SK-N-SH (cell line): ENCODE measurements at regions not wholly inside any gene's neighbourhood (a gene's known extent, or its start where the extent isn't known, plus 50 kb on each side); places are given as distances from the start of the nearest gene placed in this dataset.

Experiments
- CTCF ChIA-PET: fragments of 300-600, 350-600 bp; formaldehyde crosslinking; extraction: SDS; loops from one replicate; lab custom pipeline; 2021; lab: Yijun Ruan, JAX
- POLR2A ChIA-PET: fragments of 350-600 bp; sonication (Branson Sonifier 250); formaldehyde crosslinking; extraction: SDS; loops from one replicate; lab custom pipeline; 2020; ENCODE audit warnings: antibody characterized with exemption, inconsistent platforms; lab: Yijun Ruan, JAX
- DNase-seq: peaks from one replicate; pipeline ENCODE4 v3.0.0; 2012
- H2AFZ ChIP-seq: fragments of 200-600 bp; sonication (generic); 2 replicates; pipeline ENCODE4 v1.8.1; 2016; ENCODE audit warnings: antibody characterized with exemption, mild to moderate bottlenecking, low read depth
- H3F3A ChIP-seq: fragments of 200-600 bp; sonication (generic); replicated peaks from 2 replicates; pipeline ENCODE3; 2016; ENCODE audit warnings: antibody characterized with exemption, mild to moderate bottlenecking; ENCODE audit not compliant: insufficient read depth
- H3K27ac ChIP-seq, 2 experiments: fragments of 200-500 bp in 1 of 2; fragments of 200-600 bp in 1 of 2; sonication (Bioruptor generic) in 1 of 2; sonication (generic), shearing (Covaris generic) in 1 of 2; 2 replicates each; pipeline versions ENCODE4 v1.5.1 to v1.6.1; 2014 to 2016; ENCODE audit warnings: low read depth in 2 of 2, inconsistent platforms in 1 of 2, low read length in 1 of 2, mild to moderate bottlenecking in 1 of 2, mixed read lengths in 1 of 2
- H3K27me3 ChIP-seq: fragments of 200-600 bp; sonication (generic), shearing (Covaris generic); 2 replicates; pipeline ENCODE4 v1.6.1; 2016; ENCODE audit warnings: mixed run types; ENCODE audit not compliant: insufficient read depth
- H3K36me3 ChIP-seq, 2 experiments: fragments of 200-500 bp in 1 of 2; fragments of 200-600 bp in 1 of 2; sonication (Bioruptor generic) in 1 of 2; sonication (generic) in 1 of 2; replicated peaks in 1 of 2; 2 replicates each; pipeline versions ENCODE3 to v1.5.1; 2014 to 2016; ENCODE audit warnings: low read length in 1 of 2, mild to moderate bottlenecking in 1 of 2; ENCODE audit not compliant: insufficient read depth in 2 of 2, control insufficient read depth in 1 of 2
- H3K4me1 ChIP-seq, 2 experiments: fragments of 200-500 bp in 1 of 2; fragments of 200-600 bp in 1 of 2; sonication (Bioruptor generic) in 1 of 2; sonication (generic), shearing (Covaris generic) in 1 of 2; 2 replicates each; pipeline versions ENCODE4 v1.5.1 to v1.6.1; 2014 to 2016; ENCODE audit warnings: low read depth in 1 of 2, low read length in 1 of 2, mixed run types in 1 of 2; ENCODE audit not compliant: insufficient read depth in 2 of 2, control insufficient read depth in 1 of 2
- H3K4me2 ChIP-seq: fragments of 200-600 bp; sonication (generic), shearing (Covaris generic); 2 replicates; pipeline ENCODE4 v1.6.1; 2017; ENCODE audit warnings: mixed run types
- H3K4me3 ChIP-seq, 2 experiments: fragments of 200-500 bp in 1 of 2; fragments of 200-600 bp in 1 of 2; sonication (Bioruptor generic) in 1 of 2; sonication (generic), shearing (Covaris generic) in 1 of 2; 2 replicates each; pipeline versions ENCODE4 v1.5.1 to v1.8.1; 2014 to 2016; ENCODE audit warnings: low read depth in 2 of 2, inconsistent platforms in 1 of 2, low read length in 1 of 2, mild to moderate bottlenecking in 1 of 2, mixed read lengths in 1 of 2, moderate library complexity in 1 of 2
- H3K79me2 ChIP-seq: fragments of 200-600 bp; sonication (generic); 2 replicates; pipeline ENCODE4 v1.8.1; 2017; ENCODE audit warnings: mild to moderate bottlenecking; ENCODE audit not compliant: insufficient read depth
- H3K9ac ChIP-seq: fragments of 200-600 bp; sonication (generic); 2 replicates; pipeline ENCODE4 v1.6.1; 2017; ENCODE audit warnings: mixed run types
- H3K9me2 ChIP-seq: fragments of 200-600 bp; sonication (generic); 2 replicates; pipeline ENCODE4 v1.6.1; 2017; ENCODE audit warnings: mixed run types
- H3K9me3 ChIP-seq: fragments of 200-600 bp; sonication (generic); 2 replicates; pipeline ENCODE4 v1.6.1; 2017; ENCODE audit warnings: mixed run types, mild to moderate bottlenecking, moderate library complexity
- H4K20me1 ChIP-seq: fragments of 200-600 bp; sonication (generic); 2 replicates; pipeline ENCODE4 v1.6.1; 2017; ENCODE audit warnings: mild to moderate bottlenecking, mixed run types; ENCODE audit not compliant: insufficient read depth
- ELF1 ChIP-seq: IDR thresholded peaks from 2 replicates; pipeline ENCODE4 v1.4.0; 2012
- EZH2phosphoT487 ChIP-seq: fragments of 200-600 bp; sonication (generic); IDR thresholded peaks from 2 replicates; pipeline ENCODE4 v1.6.1; 2017; ENCODE audit warnings: low read depth, mixed run types, mild to moderate bottlenecking, antibody characterized with exemption, moderate library complexity, borderline replicate concordance
- GABPA ChIP-seq: IDR thresholded peaks from 2 replicates; pipeline ENCODE4 v1.4.0; 2012; ENCODE audit warnings: low read depth, mild to moderate bottlenecking
- MEF2A ChIP-seq: IDR thresholded peaks from 2 replicates; pipeline ENCODE4 v1.4.0; 2012; ENCODE audit warnings: low read depth, borderline replicate concordance
- NFIC ChIP-seq: IDR thresholded peaks from 2 replicates; pipeline ENCODE4 v1.4.0; 2012; ENCODE audit warnings: borderline replicate concordance
- NRF1 ChIP-seq: IDR thresholded peaks from 2 replicates; pipeline ENCODE4 v1.6.1; 2012; ENCODE audit warnings: low read depth, mild to moderate bottlenecking, low read length
- POLR2AphosphoS5 ChIP-seq: IDR thresholded peaks from 2 replicates; pipeline ENCODE4 v1.6.1; 2012; ENCODE audit warnings: low read depth, low read length
- RXRA ChIP-seq: IDR thresholded peaks from 2 replicates; pipeline ENCODE4 v1.4.0; 2012; ENCODE audit warnings: low read depth, mild to moderate bottlenecking, borderline replicate concordance
- SIN3A ChIP-seq: IDR thresholded peaks from 2 replicates; pipeline ENCODE4 v1.6.1; 2012; ENCODE audit warnings: low read depth, mild to moderate bottlenecking, low read length, moderate library complexity, borderline replicate concordance
- TAF1 ChIP-seq: IDR thresholded peaks from 2 replicates; pipeline ENCODE4 v1.6.1; 2012; ENCODE audit warnings: low read depth, mild to moderate bottlenecking, low read length, moderate library complexity, borderline replicate concordance
- TEAD4 ChIP-seq: IDR thresholded peaks from 2 replicates; pipeline ENCODE4 v1.4.0; 2012; ENCODE audit warnings: mild to moderate bottlenecking, borderline replicate concordance; ENCODE audit not compliant: insufficient read depth
- YY1 ChIP-seq: IDR thresholded peaks from 2 replicates; pipeline ENCODE4 v1.4.0; 2012; ENCODE audit warnings: low read depth, mild to moderate bottlenecking
- WGBS: methylation state at CpG from one replicate; pipeline ENCODE4 v1.1.6; 2017; ENCODE audit warnings: low lambda C conversion rate; 5-methylcytosine and 5-hydroxymethylcytosine counted together
- TF ChIP-seq, protein P1 (sequence below): IDR thresholded peaks from 2 replicates; pipeline ENCODE4; 2012
- TF ChIP-seq, protein P2 (sequence below): IDR thresholded peaks from 2 replicates; pipeline ENCODE4 v1.4.0; 2012; ENCODE audit warnings: low read depth, borderline replicate concordance
- TF ChIP-seq, protein P3 (sequence below): IDR thresholded peaks from 2 replicates; pipeline ENCODE4 v1.6.1; 2012; ENCODE audit warnings: mild to moderate bottlenecking, low read depth, low read length, moderate library complexity
- TF ChIP-seq, protein P4 (sequence below): fragments of 200-600 bp; sonication (generic); IDR thresholded peaks from 2 replicates; pipeline ENCODE4 v1.6.1; 2017; ENCODE audit warnings: antibody characterized with exemption, mild to moderate bottlenecking, moderate library complexity
- TF ChIP-seq, protein P5 (sequence below): fragments of 150-350 bp; IDR thresholded peaks from 2 replicates; pipeline ENCODE4 v1.6.1; 2017; ENCODE audit warnings: antibody characterized with exemption, low read length, low read depth, borderline replicate concordance

DNA sequence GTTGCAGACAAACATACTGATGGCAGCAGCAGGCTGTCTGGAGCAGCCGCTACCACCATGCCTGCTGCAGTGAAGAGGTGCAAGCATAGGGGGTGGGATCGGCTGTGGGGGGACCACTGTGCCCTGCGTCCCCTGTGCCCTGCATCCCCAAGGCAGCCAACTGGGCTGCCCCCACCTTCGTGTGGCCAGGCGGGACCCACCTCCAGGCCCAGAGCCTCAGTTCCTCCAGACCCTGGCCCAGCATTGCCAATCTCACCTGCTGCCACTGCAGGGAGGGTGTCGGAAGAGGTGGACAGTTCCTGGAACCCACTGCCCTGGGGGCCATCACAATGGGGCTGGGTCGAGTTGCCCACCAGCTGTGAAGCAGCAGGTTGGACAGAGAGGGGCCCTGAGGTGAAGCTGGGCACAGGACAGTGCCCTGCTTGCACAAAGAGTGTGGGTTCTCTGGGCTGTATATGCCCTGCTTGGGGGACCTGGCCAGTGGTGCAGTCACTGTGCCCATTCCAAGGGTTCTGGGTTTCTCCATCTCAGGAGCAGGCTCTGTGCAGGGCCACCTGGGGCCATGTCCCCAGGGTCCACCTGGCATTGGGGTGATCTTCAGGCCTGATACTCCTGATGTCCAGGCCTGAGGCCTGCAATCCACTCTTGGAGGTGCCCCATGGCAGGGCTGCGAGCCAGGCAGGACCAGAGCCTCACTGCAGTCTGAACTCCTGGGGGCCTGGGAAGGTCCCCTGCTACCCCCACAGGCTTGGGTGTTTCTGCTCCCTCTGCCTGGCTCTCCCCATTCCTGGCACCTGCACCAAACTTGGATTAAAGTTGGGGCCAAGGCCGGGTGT lies 261.4 kb upstream of the NRIP1 start:
- Histone ChIP-seq H3K27ac (no peak overlapping the region), H3K4me3 (no peak overlapping the region), H3K9me3 (no peaks in the 10 kb centered on the region), H3K4me1 (no peaks in the 10 kb centered on the region), H4K20me1 (no peaks in the 10 kb centered on the region), H3F3A (no peaks in the 10 kb centered on the region), H3K79me2 (no peaks in the 10 kb centered on the region), H2AFZ (no peak overlapping the region), H3K9ac (no peak overlapping the region), H3K9me2 (no peaks in the 10 kb centered on the region), H3K27me3 (no peaks in the 10 kb centered on the region), H3K4me2 (no peak overlapping the region), H3K36me3 (no peaks in the 10 kb centered on the region)
- TF ChIP-seq GABPA (no peak), POLR2AphosphoS5 (no peak), EZH2phosphoT487 (no peak), YY1 (no peak), TAF1 (no peak), NRF1 (no peak), ELF1 (no peak), RXRA (no peak), SIN3A (no peak), TEAD4 (no peak), MEF2A (no peak)
- TF ChIP-seq, protein P1, sequence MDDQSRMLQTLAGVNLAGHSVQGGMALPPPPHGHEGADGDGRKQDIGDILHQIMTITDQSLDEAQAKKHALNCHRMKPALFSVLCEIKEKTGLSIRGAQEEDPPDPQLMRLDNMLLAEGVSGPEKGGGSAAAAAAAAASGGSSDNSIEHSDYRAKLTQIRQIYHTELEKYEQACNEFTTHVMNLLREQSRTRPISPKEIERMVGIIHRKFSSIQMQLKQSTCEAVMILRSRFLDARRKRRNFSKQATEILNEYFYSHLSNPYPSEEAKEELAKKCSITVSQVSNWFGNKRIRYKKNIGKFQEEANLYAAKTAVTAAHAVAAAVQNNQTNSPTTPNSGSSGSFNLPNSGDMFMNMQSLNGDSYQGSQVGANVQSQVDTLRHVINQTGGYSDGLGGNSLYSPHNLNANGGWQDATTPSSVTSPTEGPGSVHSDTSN: no peak
- ChIA-PET CTCF (no interaction called here), POLR2A (no interaction called here)
- 21% methylated on average over 7 of the region's 9 CpGs for WGBS
- no peak for DNase-seq

DNA sequence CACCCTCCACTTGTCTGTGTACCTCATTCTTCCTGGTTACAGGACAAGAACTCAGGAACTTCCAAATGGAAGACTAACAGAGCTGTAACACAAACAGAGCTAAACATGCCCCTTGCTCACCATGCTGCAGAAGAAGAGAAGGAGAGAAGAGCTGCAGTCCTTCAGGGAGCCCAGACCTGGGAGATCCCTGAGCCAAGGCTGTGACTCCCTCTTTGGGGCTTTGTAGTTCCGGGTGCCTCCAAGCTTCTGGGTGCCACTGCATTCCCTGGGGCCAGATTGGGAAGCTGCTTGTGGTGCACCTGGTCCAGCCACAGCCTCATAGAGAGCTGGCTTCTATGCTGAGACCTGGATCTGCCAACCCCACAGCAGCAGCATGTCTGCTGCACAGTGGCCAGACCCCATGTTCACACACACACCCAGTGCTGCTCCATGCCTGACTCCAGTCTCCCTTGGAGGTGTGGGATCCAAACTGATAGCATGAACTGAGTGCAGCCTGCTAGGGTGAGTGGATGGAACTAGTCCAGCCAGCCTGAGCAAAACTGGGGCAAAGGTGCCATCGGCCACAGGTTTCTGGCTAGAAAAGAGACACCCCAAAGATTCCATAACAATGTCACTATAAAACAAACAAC lies 263.0 kb upstream of the NRIP1 start:
- Histone ChIP-seq H3K4me3 (no peak overlapping the region), H3K36me3 (no peaks in the 10 kb centered on the region), H3F3A (no peaks in the 10 kb centered on the region), H3K9ac (no peak overlapping the region), H3K9me3 (no peaks in the 10 kb centered on the region), H3K79me2 (no peaks in the 10 kb centered on the region), H3K4me2 (no peak overlapping the region), H4K20me1 (no peaks in the 10 kb centered on the region), H3K27ac (no peak overlapping the region), H3K4me1 (no peaks in the 10 kb centered on the region), H3K27me3 (no peaks in the 10 kb centered on the region), H2AFZ (no peak overlapping the region), H3K9me2 (no peaks in the 10 kb centered on the region)
- CTCF ChIA-PET: no interaction called here
- POLR2A ChIA-PET: no interaction called here
- WGBS: 18% methylated on average over 2 of the region's 2 CpGs
- no peak for DNase-seq
- TF ChIP-seq, protein P2, sequence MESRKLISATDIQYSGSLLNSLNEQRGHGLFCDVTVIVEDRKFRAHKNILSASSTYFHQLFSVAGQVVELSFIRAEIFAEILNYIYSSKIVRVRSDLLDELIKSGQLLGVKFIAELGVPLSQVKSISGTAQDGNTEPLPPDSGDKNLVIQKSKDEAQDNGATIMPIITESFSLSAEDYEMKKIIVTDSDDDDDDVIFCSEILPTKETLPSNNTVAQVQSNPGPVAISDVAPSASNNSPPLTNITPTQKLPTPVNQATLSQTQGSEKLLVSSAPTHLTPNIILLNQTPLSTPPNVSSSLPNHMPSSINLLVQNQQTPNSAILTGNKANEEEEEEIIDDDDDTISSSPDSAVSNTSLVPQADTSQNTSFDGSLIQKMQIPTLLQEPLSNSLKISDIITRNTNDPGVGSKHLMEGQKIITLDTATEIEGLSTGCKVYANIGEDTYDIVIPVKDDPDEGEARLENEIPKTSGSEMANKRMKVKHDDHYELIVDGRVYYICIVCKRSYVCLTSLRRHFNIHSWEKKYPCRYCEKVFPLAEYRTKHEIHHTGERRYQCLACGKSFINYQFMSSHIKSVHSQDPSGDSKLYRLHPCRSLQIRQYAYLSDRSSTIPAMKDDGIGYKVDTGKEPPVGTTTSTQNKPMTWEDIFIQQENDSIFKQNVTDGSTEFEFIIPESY: no peak
- TF ChIP-seq, protein P3, sequence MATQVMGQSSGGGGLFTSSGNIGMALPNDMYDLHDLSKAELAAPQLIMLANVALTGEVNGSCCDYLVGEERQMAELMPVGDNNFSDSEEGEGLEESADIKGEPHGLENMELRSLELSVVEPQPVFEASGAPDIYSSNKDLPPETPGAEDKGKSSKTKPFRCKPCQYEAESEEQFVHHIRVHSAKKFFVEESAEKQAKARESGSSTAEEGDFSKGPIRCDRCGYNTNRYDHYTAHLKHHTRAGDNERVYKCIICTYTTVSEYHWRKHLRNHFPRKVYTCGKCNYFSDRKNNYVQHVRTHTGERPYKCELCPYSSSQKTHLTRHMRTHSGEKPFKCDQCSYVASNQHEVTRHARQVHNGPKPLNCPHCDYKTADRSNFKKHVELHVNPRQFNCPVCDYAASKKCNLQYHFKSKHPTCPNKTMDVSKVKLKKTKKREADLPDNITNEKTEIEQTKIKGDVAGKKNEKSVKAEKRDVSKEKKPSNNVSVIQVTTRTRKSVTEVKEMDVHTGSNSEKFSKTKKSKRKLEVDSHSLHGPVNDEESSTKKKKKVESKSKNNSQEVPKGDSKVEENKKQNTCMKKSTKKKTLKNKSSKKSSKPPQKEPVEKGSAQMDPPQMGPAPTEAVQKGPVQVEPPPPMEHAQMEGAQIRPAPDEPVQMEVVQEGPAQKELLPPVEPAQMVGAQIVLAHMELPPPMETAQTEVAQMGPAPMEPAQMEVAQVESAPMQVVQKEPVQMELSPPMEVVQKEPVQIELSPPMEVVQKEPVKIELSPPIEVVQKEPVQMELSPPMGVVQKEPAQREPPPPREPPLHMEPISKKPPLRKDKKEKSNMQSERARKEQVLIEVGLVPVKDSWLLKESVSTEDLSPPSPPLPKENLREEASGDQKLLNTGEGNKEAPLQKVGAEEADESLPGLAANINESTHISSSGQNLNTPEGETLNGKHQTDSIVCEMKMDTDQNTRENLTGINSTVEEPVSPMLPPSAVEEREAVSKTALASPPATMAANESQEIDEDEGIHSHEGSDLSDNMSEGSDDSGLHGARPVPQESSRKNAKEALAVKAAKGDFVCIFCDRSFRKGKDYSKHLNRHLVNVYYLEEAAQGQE: no peak
- no peak for TF ChIP-seq NFIC
- TF ChIP-seq, protein P4, sequence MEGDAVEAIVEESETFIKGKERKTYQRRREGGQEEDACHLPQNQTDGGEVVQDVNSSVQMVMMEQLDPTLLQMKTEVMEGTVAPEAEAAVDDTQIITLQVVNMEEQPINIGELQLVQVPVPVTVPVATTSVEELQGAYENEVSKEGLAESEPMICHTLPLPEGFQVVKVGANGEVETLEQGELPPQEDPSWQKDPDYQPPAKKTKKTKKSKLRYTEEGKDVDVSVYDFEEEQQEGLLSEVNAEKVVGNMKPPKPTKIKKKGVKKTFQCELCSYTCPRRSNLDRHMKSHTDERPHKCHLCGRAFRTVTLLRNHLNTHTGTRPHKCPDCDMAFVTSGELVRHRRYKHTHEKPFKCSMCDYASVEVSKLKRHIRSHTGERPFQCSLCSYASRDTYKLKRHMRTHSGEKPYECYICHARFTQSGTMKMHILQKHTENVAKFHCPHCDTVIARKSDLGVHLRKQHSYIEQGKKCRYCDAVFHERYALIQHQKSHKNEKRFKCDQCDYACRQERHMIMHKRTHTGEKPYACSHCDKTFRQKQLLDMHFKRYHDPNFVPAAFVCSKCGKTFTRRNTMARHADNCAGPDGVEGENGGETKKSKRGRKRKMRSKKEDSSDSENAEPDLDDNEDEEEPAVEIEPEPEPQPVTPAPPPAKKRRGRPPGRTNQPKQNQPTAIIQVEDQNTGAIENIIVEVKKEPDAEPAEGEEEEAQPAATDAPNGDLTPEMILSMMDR: no peak
- TF ChIP-seq, protein P5, sequence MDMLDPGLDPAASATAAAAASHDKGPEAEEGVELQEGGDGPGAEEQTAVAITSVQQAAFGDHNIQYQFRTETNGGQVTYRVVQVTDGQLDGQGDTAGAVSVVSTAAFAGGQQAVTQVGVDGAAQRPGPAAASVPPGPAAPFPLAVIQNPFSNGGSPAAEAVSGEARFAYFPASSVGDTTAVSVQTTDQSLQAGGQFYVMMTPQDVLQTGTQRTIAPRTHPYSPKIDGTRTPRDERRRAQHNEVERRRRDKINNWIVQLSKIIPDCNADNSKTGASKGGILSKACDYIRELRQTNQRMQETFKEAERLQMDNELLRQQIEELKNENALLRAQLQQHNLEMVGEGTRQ: no peak
- TF ChIP-seq TEAD4: no peak
